ENCODE measurements at regions not wholly inside any gene's neighbourhood (a gene's known extent, or its start where the extent isn't known, plus 50 kb on each side); places are given as distances from the start of the nearest gene placed in this dataset.

DNA sequence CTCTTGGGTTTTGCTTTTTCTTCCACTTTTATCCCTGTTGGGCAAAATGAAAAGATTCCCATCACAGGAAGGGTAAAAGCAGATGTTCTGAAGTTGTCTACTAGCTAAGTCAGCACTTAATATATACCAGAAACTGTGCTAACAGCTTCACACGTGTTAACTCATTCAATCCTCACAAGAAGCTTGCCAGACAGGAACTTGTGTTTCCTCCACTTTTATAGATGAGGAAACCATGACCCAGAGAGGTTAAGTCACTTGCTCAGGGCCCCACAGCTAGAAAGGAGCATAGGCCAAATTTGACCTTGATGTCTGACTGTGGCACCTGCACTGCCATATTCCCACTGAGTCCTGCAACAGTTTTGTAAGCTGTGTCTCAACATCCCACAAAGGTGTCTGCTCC lies 76.8 kb upstream of the EPC2 start:
- Mint-ChIP-seq H3K27ac (no peak overlapping the region), H3K4me3 (no peak overlapping the region), H3K4me1 (peaks cover 16% of the 10 kb centered on the region), H3K36me3 (ENCODE audit: low read depth) (no peaks in the 10 kb centered on the region), H3K9me3 (peaks cover 4% of the 10 kb centered on the region), H3K27me3 (peaks cover 7% of the 10 kb centered on the region)
- intact Hi-C loops (cut with micrococcal nuclease): no loop called here
- no peak for DNase-seq

GRCh38 chr2:148568597-148568996 lies 76.0 kb upstream of the EPC2 start:
- no peak overlapping the region for H3K27ac Mint-ChIP-seq
- no peaks in the 10 kb centered on the region for H3K9me3 Mint-ChIP-seq
- no peaks in the 10 kb centered on the region for H3K36me3 Mint-ChIP-seq (ENCODE audit: low read depth)
- peak; percentile 56 for DNase-seq
- H3K27me3 Mint-ChIP-seq: peaks cover 5% of the 10 kb centered on the region
- H3K4me1 Mint-ChIP-seq: peaks cover 16% of the 10 kb centered on the region
- H3K4me3 Mint-ChIP-seq: no peak overlapping the region
- intact Hi-C loops (cut with micrococcal nuclease): no loop called here

DNA sequence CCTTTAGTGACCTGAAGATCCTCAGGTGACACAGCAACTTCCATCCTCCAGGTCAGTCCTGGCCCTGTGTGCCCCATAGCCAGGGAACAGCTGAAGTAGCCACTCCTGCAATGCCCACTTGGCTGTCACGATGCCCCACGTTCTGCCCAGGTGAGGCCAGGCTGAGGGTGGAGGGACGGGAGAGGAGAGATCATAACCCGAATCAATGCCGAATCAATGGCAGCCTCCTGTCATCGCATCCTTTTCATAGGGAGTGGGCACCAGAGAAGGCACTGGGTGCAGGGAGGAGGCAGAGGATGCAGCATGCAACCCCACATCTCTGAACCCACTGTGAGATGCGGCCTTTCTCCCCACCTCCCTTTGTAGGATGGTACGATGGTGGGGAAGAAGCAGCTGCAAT lies 75.3 kb upstream of the EPC2 start:
- H3K27ac Mint-ChIP-seq: no peak overlapping the region
- H3K36me3 Mint-ChIP-seq (ENCODE audit: low read depth): no peaks in the 10 kb centered on the region
- intact Hi-C loops (cut with micrococcal nuclease): no loop called here
- H3K9me3 Mint-ChIP-seq: no peaks in the 10 kb centered on the region
- H3K27me3 Mint-ChIP-seq: peaks cover 9% of the 10 kb centered on the region
- peaks cover 16% of the 10 kb centered on the region for H3K4me1 Mint-ChIP-seq
- H3K4me3 Mint-ChIP-seq: no peak overlapping the region
- DNase-seq: no peak

DNA sequence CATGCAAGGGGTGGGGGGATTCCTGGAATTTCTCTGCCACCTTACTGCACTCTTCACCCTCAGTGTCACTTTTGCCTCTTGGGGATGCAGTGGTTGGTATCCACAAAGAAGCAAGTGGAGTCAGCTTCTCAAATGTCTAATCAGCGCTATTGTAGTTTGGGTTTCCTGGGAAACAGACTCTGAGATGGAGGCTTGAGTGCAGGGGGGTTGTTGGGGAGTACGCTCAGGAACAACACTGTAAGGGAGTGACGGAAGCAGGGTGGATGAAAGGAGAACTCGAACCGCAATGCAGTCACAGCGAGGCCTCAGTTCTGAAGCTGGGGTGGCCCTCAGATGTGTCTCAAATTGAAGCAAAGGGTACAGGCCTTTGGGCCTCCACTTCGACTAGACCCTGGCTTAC lies 73.6 kb upstream of the EPC2 start:
- Mint-ChIP-seq H3K9me3 (no peaks in the 10 kb centered on the region), H3K36me3 (ENCODE audit: low read depth) (no peaks in the 10 kb centered on the region), H3K27ac (no peak overlapping the region), H3K4me3 (no peak overlapping the region), H3K27me3 (peaks cover 7% of the 10 kb centered on the region), H3K4me1 (peaks cover 16% of the 10 kb centered on the region)
- no peak for DNase-seq
- intact Hi-C loops (cut with micrococcal nuclease): no loop called here

GRCh38 chr2:148577845-148578492 lies 66.6 kb upstream of the EPC2 start:
- Mint-ChIP-seq H3K27ac (no peak overlapping the region), H3K9me3 (peaks cover 5% of the 10 kb centered on the region), H3K27me3 (peaks cover 39% of the 10 kb centered on the region), H3K4me3 (no peak overlapping the region), H3K4me1 (peaks cover under 1% of the 10 kb centered on the region), H3K36me3 (ENCODE audit: low read depth) (no peaks in the 10 kb centered on the region)
- intact Hi-C loops (cut with micrococcal nuclease): no loop called here
- no peak for DNase-seq

GRCh38 chr2:148578493-148578884 lies 66.1 kb upstream of the EPC2 start:
- H3K4me3 Mint-ChIP-seq: no peak overlapping the region
- H3K9me3 Mint-ChIP-seq: peaks cover 5% of the 10 kb centered on the region
- peaks cover 39% of the 10 kb centered on the region for H3K27me3 Mint-ChIP-seq
- H3K4me1 Mint-ChIP-seq: peaks cover 5% of the 10 kb centered on the region
- no peak for DNase-seq
- no peak overlapping the region for H3K27ac Mint-ChIP-seq
- intact Hi-C loops (cut with micrococcal nuclease): no loop called here
- no peaks in the 10 kb centered on the region for H3K36me3 Mint-ChIP-seq (ENCODE audit: low read depth)

GRCh38 chr2:148582679-148583511 lies 61.7 kb upstream of the EPC2 start:
- DNase-seq: no peak
- intact Hi-C loops (cut with micrococcal nuclease): no loop called here

DNA sequence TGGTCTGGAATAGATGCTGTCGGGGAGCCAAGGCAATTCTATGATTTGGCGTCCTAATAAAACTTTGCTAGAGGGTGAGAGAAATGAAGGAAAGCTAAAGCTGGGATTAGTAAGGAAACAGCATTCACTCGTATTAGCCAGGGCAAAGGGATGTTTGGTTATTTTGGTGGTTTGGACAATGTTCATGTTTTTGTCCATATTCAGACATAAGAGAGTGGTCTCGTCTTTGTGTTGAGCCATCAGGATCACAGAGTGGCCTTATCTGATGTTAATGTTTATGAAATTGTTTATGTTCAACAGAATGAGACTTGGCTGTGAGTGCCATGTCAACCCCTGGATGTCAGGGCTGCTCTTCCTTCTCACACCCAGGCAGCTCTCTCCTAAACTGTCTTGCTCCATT lies 58.9 kb upstream of the EPC2 start:
- H3K4me3 Mint-ChIP-seq: no peak overlapping the region
- H3K36me3 Mint-ChIP-seq (ENCODE audit: low read depth): no peaks in the 10 kb centered on the region
- intact Hi-C loops (cut with micrococcal nuclease): no loop called here
- H3K9me3 Mint-ChIP-seq: no peaks in the 10 kb centered on the region
- peaks cover 7% of the 10 kb centered on the region for H3K27me3 Mint-ChIP-seq
- no peak overlapping the region for H3K27ac Mint-ChIP-seq
- peaks cover 5% of the 10 kb centered on the region for H3K4me1 Mint-ChIP-seq
- DNase-seq: no peak

More at GRCh38 chr2:148582679-148583511, 61.7 kb upstream of the EPC2 start:
- H3K9me3 Mint-ChIP-seq: peaks cover 5% of the 10 kb centered on the region
- peaks cover 27% of the 10 kb centered on the region for H3K27me3 Mint-ChIP-seq
- no peaks in the 10 kb centered on the region for H3K36me3 Mint-ChIP-seq (ENCODE audit: low read depth)
- H3K4me3 Mint-ChIP-seq: no peak overlapping the region
- peaks cover 5% of the 10 kb centered on the region for H3K4me1 Mint-ChIP-seq
- H3K27ac Mint-ChIP-seq: no peak overlapping the region

DNA sequence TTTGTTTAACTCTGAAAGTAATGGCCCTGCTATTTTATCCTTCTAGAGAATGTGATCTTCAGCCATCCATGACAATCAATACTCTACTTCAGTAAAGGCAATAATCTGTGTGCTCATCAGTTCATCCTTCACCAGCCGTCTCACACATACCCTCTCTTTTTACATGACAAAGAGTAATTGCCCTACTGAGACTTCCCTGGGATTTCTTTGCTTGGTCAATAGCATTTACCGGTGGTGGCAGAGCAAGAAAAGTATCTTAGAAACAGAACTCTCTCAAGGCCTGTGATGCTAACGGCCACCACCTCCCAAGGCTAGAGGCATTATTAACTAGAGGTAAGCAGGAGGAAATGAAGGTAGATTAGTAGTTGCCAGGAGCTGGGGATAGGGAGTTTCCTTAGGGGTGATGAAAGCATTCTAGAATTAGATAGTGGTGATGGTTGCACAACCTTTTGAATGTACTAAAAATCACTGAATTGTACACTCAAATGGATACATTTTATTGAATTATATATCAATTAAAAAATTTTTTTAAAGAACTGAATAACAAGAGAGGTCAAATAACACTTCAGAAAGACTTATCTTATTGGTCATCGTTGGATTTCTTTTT lies 57.9 kb upstream of the EPC2 start:
- intact Hi-C loops (cut with micrococcal nuclease): no loop called here
- Mint-ChIP-seq H3K4me1 (peaks cover 5% of the 10 kb centered on the region), H3K27ac (no peak overlapping the region), H3K4me3 (no peak overlapping the region), H3K36me3 (ENCODE audit: low read depth) (no peaks in the 10 kb centered on the region), H3K27me3 (peaks cover 6% of the 10 kb centered on the region), H3K9me3 (no peaks in the 10 kb centered on the region)
- no peak for DNase-seq

DNA sequence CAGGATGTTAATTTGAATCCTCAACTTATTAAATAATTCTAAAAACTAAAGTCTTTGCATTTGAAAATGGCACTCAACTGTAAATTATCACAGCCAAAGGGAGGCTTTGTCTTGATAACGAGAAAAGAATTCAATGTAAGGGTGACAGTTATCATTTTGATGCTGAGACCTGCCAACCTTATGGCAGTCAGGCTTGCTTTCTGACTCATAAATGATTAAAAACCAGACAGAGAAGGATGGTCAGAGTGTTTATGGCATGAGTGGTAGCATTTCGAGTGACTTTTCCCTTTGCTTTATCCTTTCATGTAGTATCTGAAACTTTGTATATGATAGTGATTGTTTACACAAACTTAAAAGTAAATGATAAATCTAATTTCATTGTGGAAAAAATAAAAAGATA lies 53.9 kb upstream of the EPC2 start:
- DNase-seq: no peak
- Mint-ChIP-seq H3K36me3 (ENCODE audit: low read depth) (no peaks in the 10 kb centered on the region), H3K27me3 (peaks cover 5% of the 10 kb centered on the region), H3K9me3 (peaks cover 3% of the 10 kb centered on the region), H3K27ac (no peak overlapping the region), H3K4me3 (no peak overlapping the region), H3K4me1 (peaks cover 3% of the 10 kb centered on the region)
- intact Hi-C loops (cut with micrococcal nuclease): loop anchor here (1.0 kb wide), 1 partner anchor 13 kb away; no protein-coding TSS in a partner anchor

- Mint-ChIP-seq H3K36me3 (ENCODE audit: low read depth) (no peaks in the 10 kb centered on the region), H3K27me3 (peaks cover 3% of the 10 kb centered on the region), H3K9me3 (peaks cover 4% of the 10 kb centered on the region), H3K4me1 (peaks cover 3% of the 10 kb centered on the region), H3K27ac (no peak overlapping the region), H3K4me3 (no peak overlapping the region)
- intact Hi-C loops (cut with micrococcal nuclease): no loop called here
- no peak for DNase-seq
Observed at GRCh38 chr2:148592791-148593190, 51.8 kb upstream of the EPC2 start.

- peaks cover 3% of the 10 kb centered on the region for H3K4me1 Mint-ChIP-seq
- no peak for DNase-seq
- intact Hi-C loops (cut with micrococcal nuclease): no loop called here
Observed at GRCh38 chr2:148593421-148593820, 51.1 kb upstream of the EPC2 start.

GRCh38 chr2:148594216-148594615 lies 50.3 kb upstream of the EPC2 start:
- Mint-ChIP-seq H3K4me3 (no peak overlapping the region), H3K36me3 (ENCODE audit: low read depth) (no peaks in the 10 kb centered on the region), H3K9me3 (peaks cover 4% of the 10 kb centered on the region), H3K4me1 (peaks cover 3% of the 10 kb centered on the region), H3K27ac (no peak overlapping the region), H3K27me3 (peaks cover 3% of the 10 kb centered on the region)
- DNase-seq: no peak
- intact Hi-C loops (cut with micrococcal nuclease): no loop called here

More at GRCh38 chr2:148593421-148593820, 51.1 kb upstream of the EPC2 start:
- H3K36me3 Mint-ChIP-seq (ENCODE audit: low read depth): no peaks in the 10 kb centered on the region
- no peak overlapping the region for H3K27ac Mint-ChIP-seq
- H3K4me3 Mint-ChIP-seq: no peak overlapping the region
- H3K9me3 Mint-ChIP-seq: peaks cover 4% of the 10 kb centered on the region
- H3K27me3 Mint-ChIP-seq: peaks cover 3% of the 10 kb centered on the region

Measured in activated CD4-positive, alpha-beta T cell treated with anti-CD3 and anti-CD28 coated beads, Interleukin-2, amount 10 ng/mL, durations not matched to agents 24 days and 14 days (primary cell).